Suprapubic skin (tissue), 4 donors: ENCODE measurements at regions not wholly inside any gene's neighbourhood (a gene's known extent, or its start where the extent isn't known, plus 50 kb on each side); places are given as distances from the start of the nearest gene placed in this dataset.

ENCODE experiments used
- DNase-seq, 2 donors: peaks; one replicate each; pipeline ENCODE4 v3.0.0-alpha.2; 2019; ENCODE audit warnings: low spot score in 2 of 2
- H3K27ac ChIP-seq: fragments of 200-600 bp; sonication (generic); one replicate; pipeline ENCODE4 v1.5.1; 2019
- H3K27me3 ChIP-seq: fragments of 200-600 bp; sonication (generic); one replicate; pipeline ENCODE4 v1.5.1; 2019
- H3K36me3 ChIP-seq: fragments of 200-600 bp; sonication (generic); one replicate; pipeline ENCODE4 v1.5.1; 2019
- H3K4me1 ChIP-seq: fragments of 200-600 bp; sonication (generic); one replicate; pipeline ENCODE4 v1.5.1; 2019
- H3K4me3 ChIP-seq: fragments of 200-600 bp; sonication (generic); one replicate; pipeline ENCODE4 v1.5.1; 2019; ENCODE audit warnings: mild to moderate bottlenecking
- H3K9me3 ChIP-seq: fragments of 200-600 bp; sonication (generic); one replicate; pipeline ENCODE4 v1.5.1; 2019
- EP300 ChIP-seq: sonication (generic); formaldehyde crosslinking; IDR thresholded peaks from one replicate; pipeline ENCODE4 v1.6.1; 2017; ENCODE audit warnings: antibody characterized with exemption
- POLR2A ChIP-seq, 2 donors: fragments of 450-650 bp; IDR thresholded peaks; one replicate each; pipeline ENCODE4 v1.6.1; 2017; ENCODE audit warnings: antibody characterized with exemption in 2 of 2, mild to moderate bottlenecking in 2 of 2, moderate library complexity in 2 of 2
- POLR2AphosphoS5 ChIP-seq, 3 donors: sonication (generic); formaldehyde crosslinking; IDR thresholded peaks; one replicate each; pipeline ENCODE4 v1.6.1; 2017; ENCODE audit warnings: antibody characterized with exemption in 3 of 3
- WGBS: methylation state at CpG from one replicate; pipeline ENCODE4 v1.1.5; 2018; 5-methylcytosine and 5-hydroxymethylcytosine counted together
- TF ChIP-seq, protein P1 (sequence below), 2 donors: fragments of 200-600 bp in 1 of 2; fragments of 450-650 bp in 1 of 2; sonication (generic) in 1 of 2; IDR thresholded peaks; one replicate each; pipeline ENCODE4 v1.5.1; 2016 to 2019; ENCODE audit warnings: antibody characterized with exemption in 2 of 2, mild to moderate bottlenecking in 1 of 2, moderate library complexity in 1 of 2

- 47% methylated on average over 4 of the region's 4 CpGs for WGBS
- TF ChIP-seq POLR2A (IDR thresholded peaks at IDR 0.05) (no peak), EP300 (no peak)
Observed at GRCh38 chr7:54330216-54330800, 211.9 kb upstream of the VSTM2A start.

DNA sequence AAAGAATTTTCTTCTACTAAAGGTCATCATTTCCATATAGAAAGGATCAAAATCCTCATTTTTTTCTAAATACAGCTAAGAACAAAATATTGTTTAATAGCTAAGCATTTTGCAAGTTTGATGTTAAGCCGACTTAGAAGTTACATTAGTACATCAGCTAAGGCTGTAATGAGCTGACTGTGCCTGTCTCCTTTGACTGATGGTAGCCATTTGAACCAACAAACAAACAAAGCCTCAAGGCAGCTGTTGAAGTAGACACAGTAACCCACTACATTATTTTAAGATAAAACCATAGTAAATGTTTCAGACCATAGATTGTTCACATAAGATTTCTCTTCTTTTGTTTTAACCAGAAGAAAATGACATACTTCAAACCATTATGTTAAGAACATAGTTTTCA lies 210.9 kb upstream of the VSTM2A start:
- DNase-seq = no peak
- Histone ChIP-seq H3K36me3 (no peaks in the 10 kb centered on the region), H3K4me3 (no peak overlapping the region), H3K27ac (no peak overlapping the region), H3K4me1 (no peaks in the 10 kb centered on the region), H3K27me3 (no peaks in the 10 kb centered on the region), H3K9me3 (no peaks in the 10 kb centered on the region)
- 41% methylated on average over 1 of the region's 1 CpG for WGBS
- TF ChIP-seq POLR2A (IDR thresholded peaks at IDR 0.05) (no peak), POLR2AphosphoS5 (IDR thresholded peaks at IDR 0.05) (no peak), EP300 (no peak)
- TF ChIP-seq, protein P1, sequence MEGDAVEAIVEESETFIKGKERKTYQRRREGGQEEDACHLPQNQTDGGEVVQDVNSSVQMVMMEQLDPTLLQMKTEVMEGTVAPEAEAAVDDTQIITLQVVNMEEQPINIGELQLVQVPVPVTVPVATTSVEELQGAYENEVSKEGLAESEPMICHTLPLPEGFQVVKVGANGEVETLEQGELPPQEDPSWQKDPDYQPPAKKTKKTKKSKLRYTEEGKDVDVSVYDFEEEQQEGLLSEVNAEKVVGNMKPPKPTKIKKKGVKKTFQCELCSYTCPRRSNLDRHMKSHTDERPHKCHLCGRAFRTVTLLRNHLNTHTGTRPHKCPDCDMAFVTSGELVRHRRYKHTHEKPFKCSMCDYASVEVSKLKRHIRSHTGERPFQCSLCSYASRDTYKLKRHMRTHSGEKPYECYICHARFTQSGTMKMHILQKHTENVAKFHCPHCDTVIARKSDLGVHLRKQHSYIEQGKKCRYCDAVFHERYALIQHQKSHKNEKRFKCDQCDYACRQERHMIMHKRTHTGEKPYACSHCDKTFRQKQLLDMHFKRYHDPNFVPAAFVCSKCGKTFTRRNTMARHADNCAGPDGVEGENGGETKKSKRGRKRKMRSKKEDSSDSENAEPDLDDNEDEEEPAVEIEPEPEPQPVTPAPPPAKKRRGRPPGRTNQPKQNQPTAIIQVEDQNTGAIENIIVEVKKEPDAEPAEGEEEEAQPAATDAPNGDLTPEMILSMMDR (IDR thresholded peaks at IDR 0.05) = no peak

More at GRCh38 chr7:54330216-54330800, 211.9 kb upstream of the VSTM2A start:
- Histone ChIP-seq H3K27me3 (no peaks in the 10 kb centered on the region), H3K36me3 (no peaks in the 10 kb centered on the region), H3K4me1 (no peaks in the 10 kb centered on the region), H3K9me3 (no peaks in the 10 kb centered on the region), H3K27ac (no peak overlapping the region), H3K4me3 (no peak overlapping the region)
- DNase-seq = no peak

- no peaks in the 10 kb centered on the region for H3K36me3 ChIP-seq
- H3K4me1 ChIP-seq = no peaks in the 10 kb centered on the region
- no peaks in the 10 kb centered on the region for H3K9me3 ChIP-seq
- WGBS = 60% methylated on average over 2 of the region's 2 CpGs
- TF ChIP-seq POLR2A (IDR thresholded peaks at IDR 0.05) (no peak), EP300 (no peak), POLR2AphosphoS5 (IDR thresholded peaks at IDR 0.05) (no peak)
- TF ChIP-seq, protein P1 (IDR thresholded peaks at IDR 0.05) = no peak
- DNase-seq = no peak
- H3K4me3 ChIP-seq = no peak overlapping the region
- no peaks in the 10 kb centered on the region for H3K27me3 ChIP-seq
- no peak overlapping the region for H3K27ac ChIP-seq
Observed at GRCh38 chr7:54332301-54332700, 209.9 kb upstream of the VSTM2A start.

- H3K9me3 ChIP-seq = no peaks in the 10 kb centered on the region
- 77% methylated on average over 1 of the region's 1 CpG for WGBS
- H3K4me1 ChIP-seq = no peaks in the 10 kb centered on the region
- H3K27ac ChIP-seq = no peak overlapping the region
- no peak for TF ChIP-seq POLR2AphosphoS5 (IDR thresholded peaks at IDR 0.05)
- TF ChIP-seq EP300 = no peak
- no peak for DNase-seq
- H3K36me3 ChIP-seq = no peaks in the 10 kb centered on the region
- H3K4me3 ChIP-seq = no peak overlapping the region
- no peaks in the 10 kb centered on the region for H3K27me3 ChIP-seq
Observed at GRCh38 chr7:54333952-54334351, 208.2 kb upstream of the VSTM2A start.

GRCh38 chr7:54336800-54337199 lies 205.4 kb upstream of the VSTM2A start:
- no peaks in the 10 kb centered on the region for H3K36me3 ChIP-seq
- TF ChIP-seq, protein P1 (IDR thresholded peaks at IDR 0.05) = no peak
- TF ChIP-seq POLR2AphosphoS5 (IDR thresholded peaks at IDR 0.05) = no peak
- TF ChIP-seq EP300 = no peak
- TF ChIP-seq POLR2A (IDR thresholded peaks at IDR 0.05) = no peak
- H3K9me3 ChIP-seq = no peaks in the 10 kb centered on the region
- no peak for DNase-seq
- 51% methylated on average over 2 of the region's 2 CpGs for WGBS
- no peak overlapping the region for H3K27ac ChIP-seq
- no peaks in the 10 kb centered on the region for H3K27me3 ChIP-seq
- no peak overlapping the region for H3K4me3 ChIP-seq
- no peaks in the 10 kb centered on the region for H3K4me1 ChIP-seq

DNA sequence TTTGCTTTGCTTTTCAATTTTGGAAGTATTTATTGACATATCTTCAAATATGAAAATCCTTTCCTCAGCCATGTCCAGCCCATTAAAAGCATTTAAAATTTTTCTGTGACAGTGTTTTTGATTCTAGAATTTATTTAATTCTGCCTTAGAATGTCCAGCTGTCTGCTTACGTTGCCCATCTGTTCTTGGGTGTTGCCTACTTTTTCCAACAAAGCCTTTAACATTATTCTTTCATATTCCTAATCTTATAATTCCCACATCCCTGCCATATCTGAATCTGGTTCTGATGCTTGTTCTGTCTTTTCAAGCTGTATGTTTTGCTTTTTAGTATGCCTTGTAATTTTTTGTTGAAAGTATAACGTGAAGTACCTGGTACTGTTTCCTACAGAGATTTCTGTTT lies 204.7 kb upstream of the VSTM2A start:
- WGBS = 80% methylated on average over 2 of the region's 2 CpGs
- DNase-seq = no peak
- H3K4me1 ChIP-seq = no peaks in the 10 kb centered on the region
- no peaks in the 10 kb centered on the region for H3K36me3 ChIP-seq
- H3K9me3 ChIP-seq = no peaks in the 10 kb centered on the region
- no peak overlapping the region for H3K27ac ChIP-seq
- no peak overlapping the region for H3K4me3 ChIP-seq
- TF ChIP-seq POLR2A (IDR thresholded peaks at IDR 0.05) = no peak
- TF ChIP-seq EP300 = no peak
- TF ChIP-seq, protein P1 (IDR thresholded peaks at IDR 0.05) = no peak
- no peak for TF ChIP-seq POLR2AphosphoS5 (IDR thresholded peaks at IDR 0.05)
- H3K27me3 ChIP-seq = no peaks in the 10 kb centered on the region
